Cardiac muscle cell (in vitro differentiated cells and primary cell): ENCODE measurements at regions not wholly inside any gene's neighbourhood (a gene's known extent, or its start where the extent isn't known, plus 50 kb on each side); places are given as distances from the start of the nearest gene placed in this dataset.

Source experiments
- DNase-seq, 2 donors: peaks; one replicate each; pipeline versions ENCODE4 v3.0.0 to v3.0.0-alpha.2; 2010 to 2017; ENCODE audit warnings: low read depth in 1 of 2, low spot score in 1 of 2
- H3K27ac ChIP-seq: fragments of 200-600 bp; sonication (generic); 2 replicates; pipeline ENCODE4 v1.5.1; 2016
- H3K27me3 ChIP-seq: fragments of 200-600 bp; sonication (generic); 2 replicates; pipeline ENCODE4 v1.6.0; 2016; ENCODE audit warnings: control low read depth
- H3K36me3 ChIP-seq: fragments of 200-600 bp; sonication (generic); 2 replicates; pipeline ENCODE4 v1.5.1; 2016; ENCODE audit warnings: control low read depth
- H3K4me1 ChIP-seq: fragments of 200-600 bp; sonication (generic); 2 replicates; pipeline ENCODE4 v1.8.1; 2017; ENCODE audit warnings: low read depth, mild to moderate bottlenecking, mixed run types
- H3K4me3 ChIP-seq: fragments of 200-600 bp; sonication (generic); 2 replicates; pipeline ENCODE4 v1.5.1; 2016; ENCODE audit warnings: mild to moderate bottlenecking
- H3K9me3 ChIP-seq: fragments of 200-600 bp; sonication (generic); 2 replicates; pipeline ENCODE4 v1.5.1; 2017; ENCODE audit warnings: low read depth, mild to moderate bottlenecking, control low read depth
- CTCF ChIP-seq: IDR thresholded peaks from 2 replicates; pipeline ENCODE4 v1.5.1; 2012; ENCODE audit warnings: low read depth, mild to moderate bottlenecking, low read length

- no peak for TF ChIP-seq CTCF
- Histone ChIP-seq H3K27me3 (no peaks in the 10 kb centered on the region), H3K9me3 (no peaks in the 10 kb centered on the region), H3K36me3 (no peaks in the 10 kb centered on the region), H3K4me1 (no peaks in the 10 kb centered on the region), H3K4me3 (no peak overlapping the region), H3K27ac (no peak overlapping the region)
- no peak for DNase-seq
Observed at GRCh38 chr11:30684772-30685171, 98.6 kb upstream of the MPPED2 start.

GRCh38 chr11:30683176-30683575 lies 97.0 kb upstream of the MPPED2 start:
- DNase-seq, result no peak
- Histone ChIP-seq H3K36me3 (no peaks in the 10 kb centered on the region), H3K27me3 (no peaks in the 10 kb centered on the region), H3K4me1 (no peaks in the 10 kb centered on the region), H3K4me3 (no peak overlapping the region), H3K9me3 (no peaks in the 10 kb centered on the region), H3K27ac (no peak overlapping the region)
- TF ChIP-seq CTCF, result no peak

GRCh38 chr11:30666817-30667216 lies 80.7 kb upstream of the MPPED2 start:
- no peak for TF ChIP-seq CTCF

GRCh38 chr11:30665067-30665466 lies 78.9 kb upstream of the MPPED2 start:
- H3K4me3 ChIP-seq, result no peak overlapping the region

More at GRCh38 chr11:30666817-30667216, 80.7 kb upstream of the MPPED2 start:
- Histone ChIP-seq H3K36me3 (no peaks in the 10 kb centered on the region), H3K27me3 (no peaks in the 10 kb centered on the region), H3K4me3 (no peak overlapping the region), H3K27ac (no peak overlapping the region), H3K9me3 (no peaks in the 10 kb centered on the region), H3K4me1 (no peaks in the 10 kb centered on the region)
- DNase-seq, result no peak

GRCh38 chr11:30653606-30654005 lies 67.5 kb upstream of the MPPED2 start:
- no peak for TF ChIP-seq CTCF
- H3K4me3 ChIP-seq, result no peak overlapping the region
- no peak for DNase-seq
- no peaks in the 10 kb centered on the region for H3K36me3 ChIP-seq
- H3K27me3 ChIP-seq, result no peaks in the 10 kb centered on the region
- H3K9me3 ChIP-seq, result no peaks in the 10 kb centered on the region
- no peak overlapping the region for H3K27ac ChIP-seq
- no peaks in the 10 kb centered on the region for H3K4me1 ChIP-seq

More at GRCh38 chr11:30665067-30665466, 78.9 kb upstream of the MPPED2 start:
- TF ChIP-seq CTCF, result no peak
- Histone ChIP-seq H3K36me3 (no peaks in the 10 kb centered on the region), H3K4me1 (no peaks in the 10 kb centered on the region), H3K27me3 (no peaks in the 10 kb centered on the region), H3K27ac (no peak overlapping the region), H3K9me3 (no peaks in the 10 kb centered on the region)
- DNase-seq, result no peak

- no peak for DNase-seq
- no peaks in the 10 kb centered on the region for H3K9me3 ChIP-seq
- H3K4me3 ChIP-seq, result no peak overlapping the region
- no peak overlapping the region for H3K27ac ChIP-seq
- H3K36me3 ChIP-seq, result no peaks in the 10 kb centered on the region
- no peaks in the 10 kb centered on the region for H3K4me1 ChIP-seq
- H3K27me3 ChIP-seq, result no peaks in the 10 kb centered on the region
- TF ChIP-seq CTCF, result no peak
Observed at GRCh38 chr11:30652801-30653200, 66.6 kb upstream of the MPPED2 start.
